Adrenal gland (tissue), 9 donors: ENCODE measurements at regions not wholly inside any gene's neighbourhood (a gene's known extent, or its start where the extent isn't known, plus 50 kb on each side); places are given as distances from the start of the nearest gene placed in this dataset.
"Not testable (repeated sequence)": the region's sequence is repeated elsewhere in the genome, so short reads cannot be mapped to it uniquely, and the experiment has no call there.

ENCODE experiments used
- DNase-seq, 7 donors: peaks; one replicate each; pipeline ENCODE4 v3.0.0-alpha.2; 2019 to 2020
- H3K27ac ChIP-seq, 5 donors: fragments of 200-600 bp; sonication (generic) in 4 of 5; 1 replicate in 3 of 5; 2 replicates in 2 of 5; pipeline versions ENCODE4 v1.5.1 to v1.8.0; 2016 to 2020; ENCODE audit warnings: mild to moderate bottlenecking in 1 of 5
- H3K27me3 ChIP-seq: fragments of 200-600 bp; 2 replicates; pipeline ENCODE4 v1.8.0; 2021
- H3K36me3 ChIP-seq, 2 donors: fragments of 200-600 bp; replicated peaks in 1 of 2; 1 replicate in 1 of 2; 2 replicates in 1 of 2; pipeline versions ENCODE4 v1.5.1 to v1.8.0; 2018 to 2022
- H3K4me1 ChIP-seq, 2 donors: fragments of 200-600 bp; replicated peaks in 1 of 2; 1 replicate in 1 of 2; 2 replicates in 1 of 2; pipeline versions ENCODE4 v1.5.1 to v1.8.0; 2018 to 2021
- H3K4me3 ChIP-seq, 4 donors: fragments of 200-600 bp; sonication (generic) in 3 of 4; one replicate each; pipeline ENCODE4 v1.5.1; 2016 to 2018
- H3K9me3 ChIP-seq, 3 donors: fragments of 200-600 bp; sonication (generic) in 1 of 3; replicated peaks in 1 of 3; 1 replicate in 2 of 3; 2 replicates in 1 of 3; pipeline versions ENCODE4 v1.5.1 to v1.8.0; 2016 to 2021
- POLR2A ChIP-seq, 2 donors: fragments of 450-650 bp; IDR thresholded peaks; one replicate each; pipeline ENCODE4 v1.6.1; 2017; ENCODE audit warnings: antibody characterized with exemption in 2 of 2, mild to moderate bottlenecking in 2 of 2, moderate library complexity in 1 of 2
- WGBS, 4 donors: extraction: QIAGEN DNeasy Blood & Tissue Kit in 2 of 4; methylation state at CpG; one replicate each; pipeline versions ENCODE4 v1.1.5 to v1.1.7; 2013 to 2017; 5-methylcytosine and 5-hydroxymethylcytosine counted together
- intact Hi-C, 2 donors: fragments of 100-400 bp; cut with DNase I; formaldehyde crosslinking; loops; one replicate each; pipeline versions ENCODE4 v1.14.1 to v1.15.0; 2022 to 2023
- TF ChIP-seq, protein P1 (sequence below), 6 experiments: fragments of 450-650 bp in 4 of 6; fragments of 200-600 bp in 2 of 6; sonication (generic) in 1 of 6; IDR thresholded peaks; 1 replicate in 5 of 6; 2 replicates in 1 of 6; pipeline versions ENCODE4 v1.5.1 to v1.8.0; 2016 to 2021; ENCODE audit warnings: antibody characterized with exemption in 6 of 6, mild to moderate bottlenecking in 2 of 6, moderate library complexity in 1 of 6
- donor health status: healthy with polysubstance abuse.
- donor health status: Bipolar disorder and iron deficiency.
- donor health status: DM: yes; HTN: yes; CAD: no.
- donor health status: DM: no; HTN: no; CAD: no.
- donor health status: DM: no; HTN: no; CAD: no.

DNA sequence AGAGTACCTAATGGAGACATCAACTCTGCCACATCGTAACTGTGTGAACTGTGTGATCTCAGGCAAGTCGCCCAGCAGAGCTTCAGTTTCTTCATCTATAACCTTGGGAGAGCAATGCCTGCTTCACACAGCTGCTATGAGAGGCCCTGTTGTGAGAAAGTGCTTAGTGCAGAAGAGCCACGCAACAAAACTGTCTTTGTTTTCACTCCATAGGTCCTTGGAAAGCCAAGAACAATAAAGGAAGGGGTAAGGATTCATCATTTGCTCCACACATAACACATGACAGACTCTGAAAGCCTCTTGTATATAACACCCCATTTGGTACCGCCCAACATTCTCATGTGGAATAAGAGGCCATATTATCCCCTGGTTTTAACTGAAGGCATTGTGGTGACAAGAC lies 231.9 kb upstream of the ISX start:
- Histone ChIP-seq H3K27ac (no peak overlapping the region), H3K4me3 (no peak overlapping the region), H3K4me1 (no peaks in the 10 kb centered on the region), H3K9me3 (no peaks in the 10 kb centered on the region), H3K36me3 (no peaks in the 10 kb centered on the region), H3K27me3 (no peaks in the 10 kb centered on the region)
- 44 to 67% (median 55%) methylated on average over 4 of the region's 4 CpGs for WGBS, 4 donors
- no peak for TF ChIP-seq POLR2A (IDR thresholded peaks at IDR 0.05)
- TF ChIP-seq, protein P1, sequence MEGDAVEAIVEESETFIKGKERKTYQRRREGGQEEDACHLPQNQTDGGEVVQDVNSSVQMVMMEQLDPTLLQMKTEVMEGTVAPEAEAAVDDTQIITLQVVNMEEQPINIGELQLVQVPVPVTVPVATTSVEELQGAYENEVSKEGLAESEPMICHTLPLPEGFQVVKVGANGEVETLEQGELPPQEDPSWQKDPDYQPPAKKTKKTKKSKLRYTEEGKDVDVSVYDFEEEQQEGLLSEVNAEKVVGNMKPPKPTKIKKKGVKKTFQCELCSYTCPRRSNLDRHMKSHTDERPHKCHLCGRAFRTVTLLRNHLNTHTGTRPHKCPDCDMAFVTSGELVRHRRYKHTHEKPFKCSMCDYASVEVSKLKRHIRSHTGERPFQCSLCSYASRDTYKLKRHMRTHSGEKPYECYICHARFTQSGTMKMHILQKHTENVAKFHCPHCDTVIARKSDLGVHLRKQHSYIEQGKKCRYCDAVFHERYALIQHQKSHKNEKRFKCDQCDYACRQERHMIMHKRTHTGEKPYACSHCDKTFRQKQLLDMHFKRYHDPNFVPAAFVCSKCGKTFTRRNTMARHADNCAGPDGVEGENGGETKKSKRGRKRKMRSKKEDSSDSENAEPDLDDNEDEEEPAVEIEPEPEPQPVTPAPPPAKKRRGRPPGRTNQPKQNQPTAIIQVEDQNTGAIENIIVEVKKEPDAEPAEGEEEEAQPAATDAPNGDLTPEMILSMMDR (IDR thresholded peaks at IDR 0.05), result no peak
- intact Hi-C loops, result no loop called here
- no peak for DNase-seq

DNA sequence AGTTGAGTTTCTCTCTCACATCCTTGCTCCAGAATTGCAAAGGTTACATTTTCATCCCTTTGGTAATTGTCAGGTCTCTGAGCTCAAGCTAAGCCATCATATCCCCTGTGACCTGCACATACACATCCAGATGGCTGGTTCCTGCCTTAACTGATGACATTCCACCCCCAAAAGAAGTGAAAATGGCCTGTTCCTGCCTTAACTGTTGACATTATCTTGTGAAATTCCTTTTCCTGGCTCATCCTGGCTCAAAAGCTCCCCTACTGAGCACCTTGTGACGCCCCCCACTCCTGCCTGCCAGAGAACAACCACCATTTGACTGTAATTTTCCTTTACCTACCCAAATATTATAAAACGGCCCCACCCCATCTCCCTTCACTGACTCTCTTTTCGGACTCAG lies 231.4 kb upstream of the ISX start:
- H3K27ac ChIP-seq, H3K4me3 ChIP-seq, DNase-seq, H3K36me3 ChIP-seq, H3K4me1 ChIP-seq, H3K27me3 ChIP-seq, intact Hi-C loops, H3K9me3 ChIP-seq: not testable (repeated sequence)
- 49 to 68% (median 50%) methylated on average over 3 of the region's 3 CpGs for WGBS, 4 donors

DNA sequence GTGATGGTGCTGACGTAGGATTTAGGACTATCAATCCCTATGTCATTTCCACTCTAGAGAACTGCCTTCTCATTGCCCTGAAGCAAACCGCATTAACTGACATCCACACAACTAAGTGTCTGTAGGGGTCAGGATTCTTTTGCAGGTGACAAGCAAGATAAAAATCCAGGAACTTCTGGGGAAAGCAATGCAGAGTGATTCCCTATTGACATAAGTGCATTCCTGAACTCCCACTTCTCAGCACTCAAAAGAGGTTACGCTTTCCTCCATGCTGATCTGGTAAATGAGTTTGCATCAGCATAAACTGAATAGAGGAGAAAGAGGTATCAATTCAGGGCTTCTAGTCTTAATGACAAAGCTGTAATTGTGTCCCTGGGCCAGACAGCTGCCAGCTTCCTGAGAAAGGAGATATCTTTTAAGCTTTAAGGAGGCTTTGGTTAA lies 224.6 kb upstream of the ISX start:
- intact Hi-C loops, result no loop called here
- Histone ChIP-seq H3K9me3 (no peaks in the 10 kb centered on the region), H3K36me3 (no peaks in the 10 kb centered on the region), H3K4me1 (no peaks in the 10 kb centered on the region), H3K4me3 (no peak overlapping the region), H3K27me3 (no peaks in the 10 kb centered on the region), H3K27ac (no peak overlapping the region)
- DNase-seq, result no peak
- 43 to 61% (median 55%) methylated on average over 3 of the region's 3 CpGs for WGBS, 4 donors
- no peak for TF ChIP-seq POLR2A (IDR thresholded peaks at IDR 0.05)
- TF ChIP-seq, protein P1 (IDR thresholded peaks at IDR 0.05), result no peak

DNA sequence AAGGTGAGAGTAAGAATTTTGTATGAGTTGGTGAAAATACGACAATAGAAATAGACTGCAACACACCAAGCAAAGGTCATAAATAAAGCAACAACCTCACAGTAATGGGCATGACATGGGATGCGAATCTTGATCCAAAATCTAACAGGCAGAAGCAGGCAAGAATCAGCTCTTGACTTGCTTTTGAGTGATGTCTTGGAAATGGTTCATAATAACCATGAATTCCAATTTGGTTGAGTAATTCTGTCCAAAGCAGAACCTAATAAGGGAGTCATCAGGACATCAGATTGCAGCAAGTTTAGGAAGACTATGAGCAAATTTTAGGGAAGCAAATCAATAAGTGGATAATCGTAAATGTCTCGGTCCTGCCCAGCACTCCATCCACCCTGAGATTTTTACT lies 224.0 kb upstream of the ISX start:
- TF ChIP-seq, protein P1 (IDR thresholded peaks at IDR 0.05), result no peak
- no peak for TF ChIP-seq POLR2A (IDR thresholded peaks at IDR 0.05)
- intact Hi-C loops, result no loop called here
- H3K27me3 ChIP-seq, result no peaks in the 10 kb centered on the region
- H3K36me3 ChIP-seq, result no peaks in the 10 kb centered on the region
- no peaks in the 10 kb centered on the region for H3K9me3 ChIP-seq
- no peak for DNase-seq
- no peak overlapping the region for H3K27ac ChIP-seq
- 46 to 55% (median 52%) methylated on average over 4 of the region's 4 CpGs for WGBS, 4 donors
- no peak overlapping the region for H3K4me3 ChIP-seq
- no peaks in the 10 kb centered on the region for H3K4me1 ChIP-seq

DNA sequence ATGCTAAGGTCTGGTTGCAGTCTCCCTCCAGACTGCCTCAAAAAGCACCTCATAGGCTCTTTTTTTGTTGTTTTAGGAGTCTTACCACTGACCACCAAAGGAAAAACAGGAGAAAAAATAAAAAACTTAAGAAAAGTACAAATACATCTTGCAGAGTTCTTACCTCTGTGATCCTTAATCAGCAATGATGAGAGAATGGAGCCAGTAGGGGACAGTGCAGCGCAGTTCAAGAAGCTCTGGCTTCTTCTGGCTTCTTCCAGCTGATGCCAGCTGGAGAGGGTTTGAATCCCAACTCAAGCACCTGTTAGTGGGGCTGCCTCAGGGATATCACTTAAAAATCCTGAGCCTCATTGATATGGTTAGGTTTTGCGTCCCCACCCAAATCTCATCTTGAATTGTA lies 223.3 kb upstream of the ISX start:
- Histone ChIP-seq H3K36me3 (no peaks in the 10 kb centered on the region), H3K9me3 (no peaks in the 10 kb centered on the region), H3K27me3 (no peaks in the 10 kb centered on the region), H3K4me3 (no peak overlapping the region), H3K27ac (no peak overlapping the region), H3K4me1 (no peaks in the 10 kb centered on the region)
- TF ChIP-seq POLR2A (IDR thresholded peaks at IDR 0.05), result no peak
- TF ChIP-seq, protein P1 (IDR thresholded peaks at IDR 0.05), result no peak
- intact Hi-C loops, result no loop called here
- no peak for DNase-seq
- WGBS, 4 donors, result 76 to 88% (median 83%) methylated on average over 2 of the region's 2 CpGs

DNA sequence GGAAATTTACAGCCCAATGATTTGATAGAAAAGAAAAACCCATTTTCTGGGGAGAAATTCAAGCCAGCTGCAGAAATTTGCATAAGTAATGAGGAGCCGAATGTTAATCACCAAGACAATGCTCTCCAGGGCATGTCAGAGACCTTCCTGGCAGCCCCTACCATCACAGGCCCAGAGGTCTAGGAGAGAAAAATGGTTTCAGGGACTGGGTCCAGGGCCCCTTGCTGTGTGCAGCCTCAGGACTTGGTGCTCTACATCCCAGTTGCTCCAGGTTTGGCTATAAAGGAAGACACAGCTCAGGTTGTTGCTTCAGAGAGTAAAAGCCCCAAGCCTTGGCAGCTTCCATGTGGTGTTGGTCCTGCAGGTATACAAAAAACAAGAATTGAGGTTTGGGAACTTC lies 222.2 kb upstream of the ISX start:
- intact Hi-C loops, H3K27ac ChIP-seq, H3K4me1 ChIP-seq, DNase-seq, H3K9me3 ChIP-seq, H3K27me3 ChIP-seq, H3K4me3 ChIP-seq, H3K36me3 ChIP-seq: not testable (repeated sequence)
- 0 to 75% (median 35%) methylated on average over 1 of the region's 1 CpG for WGBS, 4 donors
